ENCODE measurements at regions not wholly inside any gene's neighbourhood (a gene's known extent, or its start where the extent isn't known, plus 50 kb on each side); places are given as distances from the start of the nearest gene placed in this dataset.
A peak's percentile ranks its signal among the peaks of the same experiment; 100 is the strongest.

GRCh38 chr11:103773537-103773936 is 262.9 kb upstream of the DDI1 start:
- H3K36me3 ChIP-seq, result no peaks in the 10 kb centered on the region
- no peaks in the 10 kb centered on the region for H3K27me3 ChIP-seq
- H3K4me1 ChIP-seq, result no peaks in the 10 kb centered on the region
- intact Hi-C loops (cut with DNase I; ENCODE audit: low total_unique reads), result no loop called here
- no peak for DNase-seq (ENCODE audit: low spot score in 2 of 2)
- H3K9me3 ChIP-seq, result no peaks in the 10 kb centered on the region
- TF ChIP-seq CTCF (IDR thresholded peaks at IDR 0.05), result no peak
- TF ChIP-seq POLR2A (IDR thresholded peaks at IDR 0.05), result no peak
- TF ChIP-seq POLR2AphosphoS5 (IDR thresholded peaks at IDR 0.05), result no peak
- H3K27ac ChIP-seq, result peak overlapping the region; percentile 6 to 59
- no peak overlapping the region for H3K4me3 ChIP-seq

- H3K27me3 ChIP-seq, result no peaks in the 10 kb centered on the region
- H3K9me3 ChIP-seq, result no peaks in the 10 kb centered on the region
- H3K4me1 ChIP-seq, result no peaks in the 10 kb centered on the region
- intact Hi-C loops (cut with DNase I; ENCODE audit: low total_unique reads), result loop anchor here (5.0 kb wide), 1 partner anchor 898 kb away; no protein-coding TSS in a partner anchor
- no peak for TF ChIP-seq CTCF (IDR thresholded peaks at IDR 0.05)
- TF ChIP-seq POLR2A (IDR thresholded peaks at IDR 0.05), result no peak
- TF ChIP-seq POLR2AphosphoS5 (IDR thresholded peaks at IDR 0.05), result no peak
- no peak overlapping the region for H3K4me3 ChIP-seq
- DNase-seq (ENCODE audit: low spot score in 2 of 2), result no peak
- H3K27ac ChIP-seq, result no peak overlapping the region
- no peaks in the 10 kb centered on the region for H3K36me3 ChIP-seq
Observed at GRCh38 chr11:103779054-103779453, 257.4 kb upstream of the DDI1 start.

- no peaks in the 10 kb centered on the region for H3K4me1 ChIP-seq
- DNase-seq (ENCODE audit: low spot score in 2 of 2), result no peak
- H3K36me3 ChIP-seq, result no peaks in the 10 kb centered on the region
- no peaks in the 10 kb centered on the region for H3K27me3 ChIP-seq
- intact Hi-C loops (cut with DNase I; ENCODE audit: low total_unique reads), result no loop called here
- H3K4me3 ChIP-seq, result no peak overlapping the region
- H3K27ac ChIP-seq, result no peak overlapping the region
- H3K9me3 ChIP-seq, result peaks cover 4 to 12% of the 10 kb centered on the region in 2 donors
- TF ChIP-seq POLR2AphosphoS5 (IDR thresholded peaks at IDR 0.05) (no peak), POLR2A (IDR thresholded peaks at IDR 0.05) (no peak), CTCF (IDR thresholded peaks at IDR 0.05) (no peak)
Observed at GRCh38 chr11:103789952-103790351, 246.5 kb upstream of the DDI1 start.

- no peak overlapping the region for H3K4me3 ChIP-seq
- H3K9me3 ChIP-seq, result no peaks in the 10 kb centered on the region
- intact Hi-C loops (cut with DNase I; ENCODE audit: low total_unique reads), result no loop called here
- no peaks in the 10 kb centered on the region for H3K36me3 ChIP-seq
- no peak overlapping the region for H3K27ac ChIP-seq
- no peaks in the 10 kb centered on the region for H3K4me1 ChIP-seq
- no peak for DNase-seq (ENCODE audit: low spot score in 2 of 2)
- TF ChIP-seq CTCF (IDR thresholded peaks at IDR 0.05) (no peak), POLR2A (IDR thresholded peaks at IDR 0.05) (no peak), POLR2AphosphoS5 (IDR thresholded peaks at IDR 0.05) (no peak)
- H3K27me3 ChIP-seq, result no peaks in the 10 kb centered on the region
Observed at GRCh38 chr11:103792981-103793468, 243.4 kb upstream of the DDI1 start.

- Histone ChIP-seq H3K36me3 (no peaks in the 10 kb centered on the region), H3K9me3 (no peaks in the 10 kb centered on the region), H3K27ac (no peak overlapping the region), H3K4me1 (no peaks in the 10 kb centered on the region), H3K4me3 (no peak overlapping the region), H3K27me3 (no peaks in the 10 kb centered on the region)
- intact Hi-C loops (cut with DNase I; ENCODE audit: low total_unique reads), result no loop called here
- DNase-seq (ENCODE audit: low spot score in 2 of 2), result no peak
- no peak for TF ChIP-seq POLR2A (IDR thresholded peaks at IDR 0.05)
- no peak for TF ChIP-seq POLR2AphosphoS5 (IDR thresholded peaks at IDR 0.05)
- TF ChIP-seq CTCF (IDR thresholded peaks at IDR 0.05), result no peak
Observed at GRCh38 chr11:103794262-103794661, 242.2 kb upstream of the DDI1 start.
